ENCODE measurements at regions not wholly inside any gene's neighbourhood (a gene's known extent, or its start where the extent isn't known, plus 50 kb on each side); places are given as distances from the start of the nearest gene placed in this dataset.

DNA sequence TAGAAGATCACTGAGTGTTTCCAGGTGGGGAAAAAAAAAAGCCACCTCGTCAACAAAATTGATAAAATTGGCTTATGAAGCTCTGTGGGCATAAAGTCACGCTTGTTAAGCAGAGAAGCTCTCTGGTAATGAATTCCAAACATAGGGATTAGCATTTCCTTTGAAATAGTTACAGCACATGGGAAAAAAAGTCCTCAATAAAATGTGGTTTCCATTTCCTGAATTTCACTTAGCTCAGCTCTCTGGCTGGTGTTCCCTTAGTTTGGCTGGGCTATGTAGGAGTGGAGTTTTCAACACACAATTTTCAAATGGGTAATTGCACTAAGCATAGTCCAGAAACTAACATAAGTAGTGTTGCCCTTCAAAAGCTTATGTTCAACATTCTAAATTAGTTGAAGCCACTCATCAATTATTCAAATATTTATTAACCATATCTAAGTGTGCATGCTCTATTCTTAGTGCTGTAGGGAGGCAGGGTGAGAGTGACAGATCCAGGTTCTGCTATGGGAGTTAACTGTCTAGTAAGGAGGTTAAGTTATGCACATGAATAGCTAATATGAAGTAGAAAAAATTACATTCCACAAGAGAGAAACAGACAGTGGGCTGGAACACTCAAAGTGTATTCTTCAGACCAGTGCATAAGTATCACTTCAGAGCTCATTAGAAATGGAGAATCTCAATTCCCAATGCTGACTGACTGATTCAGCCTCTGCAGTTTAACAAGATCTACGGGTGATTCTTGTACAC is 445.7 kb downstream of the SMARCA1 start:
- no peak for DNase-seq (ENCODE audit: low read depth)

DNA sequence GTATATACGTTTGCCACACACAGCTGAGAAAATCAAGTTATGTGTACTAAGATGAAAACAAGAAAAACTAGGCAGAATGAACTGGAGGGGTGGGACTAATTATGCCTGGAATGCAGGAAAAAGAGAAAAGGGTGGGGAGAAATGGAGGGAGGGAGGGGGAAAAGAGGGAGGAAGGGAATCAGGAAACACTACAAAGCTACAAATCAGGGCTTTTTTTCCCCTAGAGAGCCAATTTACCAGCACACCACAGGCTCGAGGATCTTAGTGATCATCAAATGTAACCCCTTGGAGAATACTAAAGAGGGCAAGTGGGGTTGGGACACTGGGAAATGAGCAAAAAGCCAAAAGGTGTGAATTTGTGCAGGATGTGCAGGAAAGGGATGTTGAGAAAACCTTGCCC is 451.9 kb downstream of the SMARCA1 start:
- no peak for DNase-seq (ENCODE audit: low read depth)

DNA sequence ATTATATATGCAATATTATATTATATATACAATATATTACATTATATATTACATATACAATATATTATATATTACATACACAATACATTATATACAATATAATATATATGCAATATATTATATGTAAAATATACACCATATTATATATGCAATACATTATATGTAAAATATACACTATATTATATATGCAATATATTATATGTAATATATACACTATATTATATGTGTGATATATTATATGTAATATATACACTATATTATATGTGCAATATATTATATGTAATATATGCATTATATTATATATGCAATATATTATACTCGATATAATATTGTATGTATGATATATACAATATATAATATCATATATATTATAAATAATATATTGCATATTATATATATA is 457.4 kb downstream of the SMARCA1 start:
- DNase-seq (ENCODE audit: low read depth), result no peak

DNA sequence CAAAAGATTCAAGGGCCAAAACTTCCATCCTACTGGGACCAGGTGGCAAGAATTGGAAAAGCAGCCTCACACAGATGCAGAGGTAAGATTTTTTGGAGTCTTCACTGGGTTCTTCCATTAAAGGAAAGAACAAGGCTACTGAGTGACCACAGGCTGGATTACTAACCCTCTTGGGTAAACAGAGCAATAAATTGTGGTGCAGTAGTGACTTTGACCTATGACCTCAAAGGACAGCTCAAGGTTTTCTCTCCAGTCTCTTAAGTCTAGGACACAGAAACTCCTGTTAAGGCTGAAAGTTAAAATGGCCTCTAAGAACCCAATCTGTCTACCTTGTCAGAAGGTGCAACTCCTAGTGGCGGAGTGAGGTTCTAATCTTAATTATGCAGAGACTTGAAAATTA is 464.9 kb downstream of the SMARCA1 start:
- peak; percentile 5 for DNase-seq (ENCODE audit: low read depth)

DNA sequence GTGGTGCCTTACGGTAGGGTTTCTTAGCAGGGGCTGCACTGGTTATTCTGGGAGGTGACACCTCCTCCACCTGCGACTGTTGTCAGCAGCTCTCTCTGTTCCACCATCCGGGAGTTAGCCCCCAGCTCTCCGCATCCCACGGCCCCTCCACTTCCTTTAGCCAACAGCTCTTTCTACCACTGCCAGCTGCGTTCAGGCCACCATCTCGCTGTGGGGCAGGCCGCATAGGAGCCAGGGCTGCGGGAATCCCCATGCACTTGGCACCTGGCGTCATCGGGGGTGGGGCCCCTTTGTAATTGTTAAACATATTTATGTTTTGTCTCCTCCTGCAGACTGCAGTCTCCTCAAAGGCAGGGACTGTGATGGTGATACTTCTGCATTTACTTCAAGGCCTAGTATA is 480.2 kb downstream of the SMARCA1 start:
- DNase-seq (ENCODE audit: low read depth), result no peak

DNA sequence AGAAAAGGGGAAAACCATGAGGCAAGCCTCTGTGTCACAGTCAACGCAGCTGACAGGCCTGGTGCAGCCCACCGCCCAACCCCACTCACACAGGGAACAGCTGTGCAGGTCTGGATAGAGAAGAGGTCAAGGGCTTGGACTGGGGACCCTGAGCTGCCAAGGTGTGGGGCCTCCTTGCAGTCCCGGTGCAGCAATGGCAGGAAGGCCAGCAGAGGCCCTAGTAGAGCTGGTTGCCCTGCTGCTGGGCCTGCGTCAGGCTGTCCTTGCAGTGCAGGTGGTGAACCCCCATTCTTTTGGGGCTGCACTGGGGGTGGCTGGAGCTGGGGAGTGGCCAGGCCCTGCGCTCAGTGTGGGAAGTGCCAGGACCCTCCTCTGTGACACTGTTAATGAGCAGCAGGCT is 482.0 kb downstream of the SMARCA1 start:
- DNase-seq (ENCODE audit: low read depth), result no peak

DNA sequence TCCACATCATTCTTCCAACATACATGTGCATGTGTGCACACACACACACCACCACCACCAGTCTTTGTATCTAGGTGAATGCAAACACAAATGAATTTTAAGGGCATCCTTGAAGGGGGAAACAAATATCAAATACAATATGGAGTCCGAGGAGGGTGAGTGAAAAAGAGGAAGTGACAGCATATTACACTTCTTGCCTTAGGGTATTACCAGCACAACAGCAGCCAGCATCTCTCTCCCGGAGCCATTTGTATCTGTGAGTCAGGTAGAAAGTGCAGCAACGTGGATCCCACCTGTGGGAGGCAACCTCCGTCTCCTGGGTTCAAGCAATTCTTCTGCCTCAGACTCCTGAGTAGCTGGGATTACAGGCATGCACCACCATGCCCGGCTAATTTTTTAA is 483.2 kb downstream of the SMARCA1 start:
- DNase-seq (ENCODE audit: low read depth), result no peak

DNA sequence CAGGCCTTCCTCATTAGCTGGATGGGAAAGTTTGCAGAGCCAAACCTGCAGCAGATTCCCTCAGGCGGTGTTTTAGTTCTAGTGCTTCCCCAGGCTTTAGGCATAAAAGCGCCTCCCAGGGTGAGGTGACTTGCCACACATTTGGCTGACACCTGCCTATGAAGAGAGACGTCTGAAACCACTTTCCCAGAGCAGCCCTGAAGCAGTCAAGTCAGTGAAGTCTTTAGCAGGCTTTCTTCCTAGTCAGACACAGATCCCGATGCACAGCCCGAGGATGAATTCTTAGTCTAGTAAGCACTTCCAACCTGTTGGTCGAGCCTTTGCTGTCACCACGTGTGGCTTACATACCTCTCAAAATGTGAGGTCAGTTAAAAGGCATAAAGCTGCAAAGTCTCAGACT is 484.1 kb downstream of the SMARCA1 start:
- DNase-seq (ENCODE audit: low read depth), result no peak

DNA sequence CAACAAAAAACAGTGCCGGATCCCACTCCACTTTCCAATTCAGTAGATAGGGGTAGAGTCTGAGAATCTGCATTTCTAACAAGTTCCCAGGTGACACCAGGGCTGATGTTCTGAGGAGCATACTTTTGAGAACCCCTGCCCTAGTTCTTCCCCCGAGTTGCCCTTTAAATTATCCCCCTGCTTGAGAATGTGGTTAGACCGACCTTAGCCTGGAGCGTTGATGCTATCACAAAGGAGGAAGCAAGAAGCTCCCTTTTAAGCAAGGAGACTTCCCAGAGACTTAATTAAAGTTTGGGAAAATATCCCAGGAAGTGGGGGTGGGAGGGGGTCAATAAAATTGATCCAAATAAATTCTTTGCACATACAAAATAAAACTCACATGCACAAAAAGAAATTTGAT is 485.9 kb downstream of the SMARCA1 start:
- DNase-seq (ENCODE audit: low read depth), result no peak

DNA sequence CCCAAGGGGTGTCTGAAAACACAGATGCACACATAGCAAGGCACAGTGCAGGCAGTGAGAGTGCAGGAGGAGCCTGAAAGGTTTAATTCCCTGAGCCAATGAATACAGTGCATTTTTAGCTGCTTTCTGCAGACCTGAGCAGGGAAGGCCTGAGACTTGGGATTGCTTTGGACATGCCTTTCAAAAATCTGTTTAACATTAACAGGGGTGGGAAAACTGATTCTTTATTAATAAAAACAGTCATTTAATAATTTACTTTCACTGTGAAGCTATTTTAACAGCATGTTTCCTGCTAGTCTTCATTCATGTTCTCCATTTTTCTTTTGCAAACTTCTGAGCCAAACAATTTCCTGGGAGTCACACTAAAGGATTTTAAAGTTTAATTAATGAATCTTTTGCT is 488.1 kb downstream of the SMARCA1 start:
- DNase-seq (ENCODE audit: low read depth), result no peak

DNA sequence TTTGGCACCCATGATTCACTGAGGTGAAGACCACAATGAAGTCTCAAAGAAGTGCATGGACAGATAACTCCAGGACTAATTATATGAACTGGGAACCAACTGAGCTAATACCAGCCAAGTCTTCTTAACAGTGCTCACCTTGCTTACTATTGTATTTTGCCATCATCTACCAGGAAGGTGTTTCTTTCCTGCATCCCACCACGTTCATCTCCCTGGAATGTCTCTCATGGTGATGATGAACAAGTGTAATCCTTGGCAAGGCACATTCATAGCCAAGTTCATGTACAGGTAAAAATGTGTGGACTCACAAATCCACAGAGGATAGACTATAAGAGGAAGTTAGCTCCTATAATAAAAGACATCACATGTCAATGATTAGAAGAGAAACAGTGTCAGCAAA is 489.1 kb downstream of the SMARCA1 start:
- DNase-seq (ENCODE audit: low read depth), result no peak

DNA sequence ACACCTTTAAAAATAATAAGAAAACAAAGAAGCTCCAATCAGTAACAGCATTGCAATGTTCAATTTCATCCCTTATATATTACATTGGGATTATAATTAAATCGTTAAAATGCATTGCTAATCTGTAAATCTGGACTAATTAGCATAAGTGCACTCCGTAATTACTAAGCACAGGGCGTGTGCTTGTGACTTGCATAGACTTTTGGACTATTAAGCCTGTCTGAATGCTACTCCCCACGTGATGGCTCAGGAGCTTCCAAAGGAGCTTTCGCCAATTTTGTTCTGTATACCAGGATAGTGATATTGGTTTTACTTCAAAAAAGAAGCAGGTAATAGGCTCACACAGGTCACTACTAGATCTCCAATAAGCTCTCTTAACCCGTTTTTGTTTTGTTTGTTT is 497.1 kb downstream of the SMARCA1 start:
- no peak for DNase-seq (ENCODE audit: low read depth)

DNA sequence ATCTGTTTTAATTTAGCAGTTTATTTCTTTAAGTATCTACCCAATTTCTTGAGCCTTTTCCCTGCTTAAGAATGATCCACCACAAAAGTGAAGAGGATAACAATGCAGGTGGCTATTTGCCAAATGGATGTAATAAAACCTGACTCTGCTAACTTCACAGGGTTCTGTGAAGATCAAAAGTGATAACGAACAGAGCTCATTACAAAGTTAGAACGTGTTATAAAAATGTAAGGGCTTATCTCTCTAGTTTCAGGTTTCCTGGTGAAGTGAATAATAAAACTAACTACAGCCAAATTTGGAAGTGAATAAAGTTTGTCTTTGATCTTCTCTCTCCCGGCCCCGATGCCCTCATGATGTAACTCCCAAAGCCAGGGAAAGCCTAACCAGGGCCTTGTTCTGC is 497.9 kb downstream of the SMARCA1 start:
- no peak for DNase-seq (ENCODE audit: low read depth)

DNA sequence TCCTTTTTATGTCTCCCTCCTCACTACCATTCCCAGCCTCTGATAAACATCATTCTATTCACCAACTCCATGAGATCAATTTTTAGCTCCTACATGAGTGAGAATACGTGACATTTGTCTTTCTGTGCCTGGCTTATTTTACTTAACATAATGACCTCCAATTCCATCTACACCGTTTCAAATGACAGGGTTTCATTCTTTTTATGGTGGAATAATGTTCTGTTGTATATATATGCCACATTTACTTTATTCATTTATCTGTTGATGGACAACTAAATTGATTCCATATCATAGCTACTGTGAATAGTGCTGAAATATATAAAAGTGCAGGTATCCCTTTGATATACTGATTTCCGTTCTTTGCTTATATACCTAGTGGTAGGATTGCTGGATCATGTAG is 503.9 kb downstream of the SMARCA1 start:
- no peak for DNase-seq (ENCODE audit: low read depth)

DNA sequence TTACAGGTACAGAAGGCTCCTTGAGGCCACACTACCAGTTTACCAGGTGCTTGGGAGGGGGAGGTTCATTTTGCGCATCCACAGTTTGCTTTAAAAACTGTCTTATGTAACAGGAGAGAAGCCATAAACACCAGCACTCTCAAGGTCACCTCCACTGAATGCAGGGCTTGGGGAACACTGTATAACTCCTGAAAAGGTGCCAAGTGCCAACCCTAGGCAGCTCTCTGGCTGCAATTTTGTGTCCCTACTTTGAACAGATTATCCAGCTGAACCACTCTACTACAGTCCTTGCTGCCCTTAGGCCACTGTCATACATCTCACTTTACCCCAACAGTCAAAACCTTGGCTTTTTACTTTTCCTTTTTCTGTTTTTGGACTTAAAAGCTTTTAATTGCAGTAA is 507.9 kb downstream of the SMARCA1 start:
- DNase-seq (ENCODE audit: low read depth), result no peak

DNA sequence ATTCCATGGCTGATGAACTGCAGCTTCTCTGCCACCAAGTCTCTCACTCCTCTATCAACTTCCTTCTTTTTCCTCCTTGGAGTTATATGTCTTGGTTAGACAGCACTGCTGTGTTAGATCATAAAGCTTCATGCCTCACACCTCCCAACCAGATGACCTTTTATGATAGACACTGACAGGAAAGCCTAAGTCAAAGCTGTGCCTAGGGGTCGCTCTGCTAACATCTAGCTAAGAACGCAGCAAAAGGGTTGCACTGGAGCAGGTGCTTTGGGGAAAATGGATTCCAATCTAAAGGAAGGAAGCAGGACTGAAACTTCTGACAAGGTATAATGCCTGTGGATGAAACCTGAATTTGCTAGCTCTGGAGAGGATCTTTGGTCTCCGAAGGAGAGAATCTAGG is 509.7 kb downstream of the SMARCA1 start:
- no peak for DNase-seq (ENCODE audit: low read depth)

DNA sequence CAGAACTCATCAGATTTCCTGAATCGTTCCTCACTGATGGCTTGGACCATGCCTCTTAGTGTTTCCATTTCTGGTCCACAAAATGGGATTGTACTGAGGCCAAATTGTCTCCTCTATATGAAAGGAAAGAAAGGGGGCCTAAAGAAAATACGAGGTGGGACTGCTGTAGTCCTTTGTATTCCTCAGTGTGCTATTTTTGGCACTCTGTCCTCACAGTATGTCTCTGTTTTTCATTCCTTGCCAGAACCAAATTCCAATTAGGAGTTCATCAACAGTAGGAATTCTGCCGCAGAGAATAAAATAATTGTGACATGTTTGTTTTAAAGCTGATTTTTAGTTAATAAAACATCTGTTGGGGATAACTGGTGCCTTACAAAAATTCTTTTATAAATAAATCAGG is 515.7 kb downstream of the SMARCA1 start:
- no peak for DNase-seq (ENCODE audit: low read depth)

DNA sequence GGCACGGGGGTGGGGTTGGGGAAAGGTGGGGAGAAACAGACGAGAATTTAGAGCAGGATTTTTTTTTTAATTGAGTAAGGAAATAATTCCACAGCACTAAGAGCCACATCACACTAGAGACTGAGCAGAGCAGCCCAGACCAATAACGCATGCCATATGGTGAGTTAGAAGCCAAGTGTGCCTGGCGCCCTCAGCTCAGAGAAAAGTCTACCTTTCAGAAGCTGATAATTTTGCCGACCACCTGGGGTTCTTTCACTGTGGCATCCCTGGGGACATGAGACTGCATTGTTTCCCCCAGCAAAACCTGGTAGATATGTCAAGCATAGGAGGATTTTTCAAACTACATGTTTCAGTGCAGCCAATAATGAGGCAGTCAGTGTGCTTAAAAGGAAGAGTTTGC is 516.8 kb downstream of the SMARCA1 start:
- no peak for DNase-seq (ENCODE audit: low read depth)

DNA sequence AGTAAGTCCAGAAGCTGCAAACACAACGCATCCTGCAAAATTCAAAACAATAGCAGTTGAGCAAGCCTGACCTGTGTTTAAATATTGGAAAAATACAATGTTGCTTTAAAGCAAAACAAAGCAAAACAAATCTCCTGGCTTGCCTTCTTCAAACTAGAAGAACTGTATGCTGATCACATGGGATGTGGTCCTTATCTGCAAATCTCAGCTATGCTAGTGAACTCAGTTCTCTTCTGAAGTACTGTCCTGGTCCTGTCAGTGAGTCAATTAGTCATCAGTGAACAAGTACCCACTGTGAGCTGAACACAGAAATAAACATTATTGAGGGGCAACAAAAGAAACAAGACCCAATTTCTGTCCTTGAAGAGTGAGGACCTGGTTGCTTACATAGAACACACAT is 522.5 kb downstream of the SMARCA1 start:
- no peak for DNase-seq (ENCODE audit: low read depth)

DNA sequence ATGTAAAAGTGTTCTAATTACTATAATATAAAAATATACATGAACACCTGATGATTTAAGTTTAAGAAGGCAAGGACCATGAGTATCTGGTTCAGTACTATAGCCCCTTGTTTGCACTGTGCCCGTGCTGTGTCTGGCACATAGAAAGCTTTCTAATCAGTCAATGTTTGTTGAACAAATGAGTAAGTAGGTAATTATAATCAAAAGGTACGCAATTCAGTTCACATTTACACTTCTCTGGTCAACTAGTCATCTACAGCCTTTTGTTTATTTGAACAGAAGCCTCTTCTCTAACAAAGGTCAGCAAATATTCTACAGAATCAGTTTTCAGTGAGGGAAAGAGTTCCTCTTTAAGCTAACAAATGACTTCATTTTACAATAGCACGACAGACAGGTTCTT is 523.3 kb downstream of the SMARCA1 start:
- DNase-seq (ENCODE audit: low read depth), result no peak

DNA sequence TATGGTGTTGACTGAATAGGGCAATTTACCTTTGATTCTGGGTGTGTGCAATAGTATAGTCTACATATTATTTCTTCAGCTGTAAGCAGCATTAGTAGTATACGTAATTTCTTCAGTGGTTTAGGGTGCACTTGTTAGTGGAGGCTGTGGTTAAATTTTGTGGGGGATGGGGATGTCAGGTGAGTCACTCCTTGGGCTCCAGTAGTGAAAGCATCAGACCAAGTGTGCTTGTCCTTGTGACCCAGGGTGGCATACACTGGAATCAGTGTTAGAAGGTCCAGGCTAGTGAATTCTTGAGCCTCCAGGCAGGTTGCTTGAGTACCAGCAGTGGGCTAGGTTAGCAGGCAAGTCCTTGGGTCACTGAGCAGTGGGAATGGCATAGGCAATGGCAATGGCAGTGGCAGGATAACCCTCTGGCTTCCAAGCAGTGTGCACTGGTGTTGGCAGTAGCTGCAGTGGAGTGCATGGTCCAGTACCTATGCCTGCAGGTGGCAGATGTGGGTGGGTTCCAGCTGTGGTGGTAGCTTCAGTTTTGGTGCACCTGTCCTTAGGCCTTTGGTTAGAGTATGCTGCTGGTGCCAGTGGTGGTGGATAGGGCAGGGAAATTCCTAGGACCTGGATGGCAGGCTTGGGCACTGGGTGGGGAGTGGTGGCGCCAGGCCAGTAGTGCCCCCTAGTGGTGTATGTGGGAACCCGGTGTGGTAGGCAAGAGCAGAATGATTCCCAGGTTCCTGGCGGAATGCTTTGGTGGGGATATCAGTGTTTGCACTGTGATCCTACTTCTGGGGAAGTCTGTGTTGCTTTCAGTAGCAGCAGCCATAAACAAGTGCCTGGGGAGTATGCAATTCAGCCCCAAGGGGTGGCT is 531.0 kb downstream of the SMARCA1 start:
- no peak for DNase-seq (ENCODE audit: low read depth)

DNA sequence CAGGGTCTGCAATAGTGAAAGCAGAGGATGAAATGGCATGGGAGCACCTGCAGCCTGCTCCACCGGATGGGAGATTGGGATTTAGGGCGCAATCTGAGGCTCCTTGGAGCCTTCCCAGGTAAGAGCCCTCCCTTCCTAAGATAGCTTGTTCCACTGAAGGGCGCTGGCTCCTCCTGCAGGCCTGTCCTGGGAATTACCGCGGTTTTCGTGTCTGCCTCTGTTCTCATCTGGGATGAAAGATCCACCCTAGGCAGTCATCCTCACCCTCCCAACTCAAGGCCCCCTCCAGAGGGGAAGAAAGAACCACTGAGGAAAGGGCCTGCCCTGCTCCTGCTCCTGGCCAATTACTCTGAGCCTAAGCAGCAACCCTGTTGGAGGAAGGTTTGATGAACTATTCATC is 547.5 kb downstream of the SMARCA1 start:
- DNase-seq (ENCODE audit: low read depth), result no peak

DNA sequence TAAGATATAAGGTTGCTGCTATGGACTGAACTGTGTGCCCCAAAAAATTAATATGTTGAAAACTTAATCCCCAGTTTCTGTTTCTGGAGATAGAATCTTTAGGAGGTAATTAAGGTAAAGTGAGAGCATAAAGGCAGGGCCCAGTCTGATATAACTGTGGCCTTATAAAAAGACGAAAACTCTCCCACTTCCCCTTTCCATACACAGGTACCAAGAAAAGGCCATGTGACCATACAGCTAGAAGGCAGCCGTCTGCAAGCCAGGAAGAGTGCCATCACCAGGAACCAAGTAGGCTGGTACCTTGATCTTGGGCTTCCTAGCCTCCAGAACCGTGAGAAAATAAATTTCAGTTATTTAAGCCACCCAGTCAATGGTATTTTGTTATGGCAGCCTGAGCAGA is 550.3 kb downstream of the SMARCA1 start:
- no peak for DNase-seq (ENCODE audit: low read depth)

DNA sequence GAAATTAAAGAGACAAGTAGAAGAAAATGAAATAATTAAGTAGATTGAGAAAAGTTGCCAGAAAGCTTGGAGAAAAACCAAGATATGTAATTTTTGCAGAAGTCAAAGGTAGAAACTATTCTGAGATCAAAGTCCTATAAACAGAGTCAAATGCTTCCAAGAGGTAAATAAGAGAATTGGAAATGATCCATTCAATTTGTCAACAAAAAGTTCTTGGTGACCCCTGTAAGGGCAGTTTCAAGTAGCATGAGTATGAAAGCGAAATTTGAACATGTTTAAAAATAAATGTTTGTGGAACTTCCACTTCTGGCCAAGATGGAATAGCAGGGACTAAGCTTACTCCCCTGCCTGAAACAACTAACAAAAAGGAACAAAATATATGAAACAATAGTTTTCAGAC is 562.0 kb downstream of the SMARCA1 start:
- no peak for DNase-seq (ENCODE audit: low read depth)
